ENCODE measurements at regions not wholly inside any gene's neighbourhood (a gene's known extent, or its start where the extent isn't known, plus 50 kb on each side); places are given as distances from the start of the nearest gene placed in this dataset.

DNA sequence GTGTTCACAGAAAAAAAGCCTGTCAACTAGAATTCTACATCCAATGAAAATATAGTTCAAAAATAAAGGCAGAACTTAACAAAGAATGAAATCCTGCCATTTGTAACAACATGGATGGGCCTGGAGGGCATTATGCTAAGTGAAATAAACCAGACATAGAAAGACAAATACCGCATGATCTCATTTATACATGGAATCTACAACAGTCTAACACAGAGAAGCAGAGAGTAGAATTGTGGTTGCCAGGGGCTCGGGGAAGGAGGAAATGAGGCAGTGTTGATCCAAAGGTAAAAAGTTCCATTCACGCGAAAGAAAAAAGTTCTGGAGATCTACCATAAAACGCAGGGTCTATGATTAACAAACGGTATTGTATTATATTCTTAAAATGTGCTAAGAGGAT lies 282.6 kb downstream of the MRPL39 start:
- H3K4me3 ChIP-seq (ENCODE audit: low read depth, poor library complexity, severe bottlenecking) = no peak overlapping the region
- TF ChIP-seq, protein P1, sequence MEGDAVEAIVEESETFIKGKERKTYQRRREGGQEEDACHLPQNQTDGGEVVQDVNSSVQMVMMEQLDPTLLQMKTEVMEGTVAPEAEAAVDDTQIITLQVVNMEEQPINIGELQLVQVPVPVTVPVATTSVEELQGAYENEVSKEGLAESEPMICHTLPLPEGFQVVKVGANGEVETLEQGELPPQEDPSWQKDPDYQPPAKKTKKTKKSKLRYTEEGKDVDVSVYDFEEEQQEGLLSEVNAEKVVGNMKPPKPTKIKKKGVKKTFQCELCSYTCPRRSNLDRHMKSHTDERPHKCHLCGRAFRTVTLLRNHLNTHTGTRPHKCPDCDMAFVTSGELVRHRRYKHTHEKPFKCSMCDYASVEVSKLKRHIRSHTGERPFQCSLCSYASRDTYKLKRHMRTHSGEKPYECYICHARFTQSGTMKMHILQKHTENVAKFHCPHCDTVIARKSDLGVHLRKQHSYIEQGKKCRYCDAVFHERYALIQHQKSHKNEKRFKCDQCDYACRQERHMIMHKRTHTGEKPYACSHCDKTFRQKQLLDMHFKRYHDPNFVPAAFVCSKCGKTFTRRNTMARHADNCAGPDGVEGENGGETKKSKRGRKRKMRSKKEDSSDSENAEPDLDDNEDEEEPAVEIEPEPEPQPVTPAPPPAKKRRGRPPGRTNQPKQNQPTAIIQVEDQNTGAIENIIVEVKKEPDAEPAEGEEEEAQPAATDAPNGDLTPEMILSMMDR (IDR thresholded peaks at IDR 0.05) = no peak
- no peak for TF ChIP-seq POLR2A (IDR thresholded peaks at IDR 0.05)
- no peak for DNase-seq (ENCODE audit: low spot score in 2 of 2)
- intact Hi-C loops (cut with DNase I; ENCODE audit: low total_unique reads) = no loop called here
- WGBS, 2 donors = 77% methylated on average over 6 of the region's 6 CpGs

DNA sequence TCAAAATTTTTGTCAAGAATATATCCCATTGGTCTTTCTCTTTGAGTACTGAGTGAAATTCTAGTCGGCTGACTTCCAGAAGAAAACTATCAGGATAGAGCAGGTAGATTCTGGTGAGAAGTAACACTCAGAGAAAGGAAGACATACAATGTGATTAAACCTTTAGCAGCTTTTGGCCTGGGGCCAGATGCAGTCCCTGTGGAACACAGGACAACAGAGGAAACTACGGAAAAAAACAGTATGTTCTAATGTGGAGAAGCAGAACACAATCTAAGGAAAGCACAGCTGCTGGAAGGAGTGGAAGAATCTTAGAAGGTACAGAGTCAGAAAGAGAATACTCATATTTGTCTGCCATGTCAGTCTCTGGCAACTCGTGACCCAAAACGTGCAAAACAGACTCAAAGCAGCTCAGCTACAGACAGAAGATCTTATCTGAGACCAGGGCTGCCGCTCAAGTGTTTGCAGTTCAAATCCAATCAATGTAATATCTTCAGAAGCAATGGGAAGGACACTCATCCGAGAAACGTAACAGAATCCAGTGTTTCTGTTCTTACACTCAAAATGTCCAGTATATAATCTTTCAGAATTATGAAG lies 283.8 kb downstream of the MRPL39 start:
- 63 to 70% methylated on average over 7 of the region's 7 CpGs for WGBS, 2 donors
- no peak for DNase-seq (ENCODE audit: low spot score in 2 of 2)
- intact Hi-C loops (cut with DNase I; ENCODE audit: low total_unique reads) = no loop called here
- no peak for TF ChIP-seq POLR2A (IDR thresholded peaks at IDR 0.05)
- TF ChIP-seq, protein P1 (IDR thresholded peaks at IDR 0.05) = no peak
- no peak overlapping the region for H3K4me3 ChIP-seq (ENCODE audit: low read depth, poor library complexity, severe bottlenecking)

DNA sequence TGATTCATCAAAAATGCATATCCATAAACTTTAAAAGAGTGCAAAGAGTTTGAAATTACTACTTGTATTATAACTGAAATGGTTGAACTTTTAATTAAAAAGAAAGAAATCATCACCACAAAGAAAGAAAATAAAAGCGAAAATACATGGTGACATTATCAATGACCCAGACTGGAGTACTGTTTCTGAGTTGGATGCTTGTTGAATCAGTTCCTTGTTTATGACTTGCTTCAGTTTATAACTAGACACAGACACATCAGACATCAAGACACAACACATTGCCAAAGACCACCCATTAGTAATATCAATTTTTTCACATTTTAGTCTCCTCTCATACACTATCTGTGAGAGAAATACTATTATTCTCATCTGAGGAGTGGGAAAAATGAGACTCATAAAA lies 293.0 kb downstream of the MRPL39 start:
- no peak overlapping the region for H3K4me3 ChIP-seq (ENCODE audit: low read depth, poor library complexity, severe bottlenecking)
- intact Hi-C loops (cut with DNase I; ENCODE audit: low total_unique reads) = no loop called here
- TF ChIP-seq, protein P1 (IDR thresholded peaks at IDR 0.05) = no peak
- TF ChIP-seq POLR2A (IDR thresholded peaks at IDR 0.05) = no peak
- WGBS, 2 donors = 69 to 78% methylated on average over 1 of the region's 1 CpG
- DNase-seq (ENCODE audit: low spot score in 2 of 2) = no peak

DNA sequence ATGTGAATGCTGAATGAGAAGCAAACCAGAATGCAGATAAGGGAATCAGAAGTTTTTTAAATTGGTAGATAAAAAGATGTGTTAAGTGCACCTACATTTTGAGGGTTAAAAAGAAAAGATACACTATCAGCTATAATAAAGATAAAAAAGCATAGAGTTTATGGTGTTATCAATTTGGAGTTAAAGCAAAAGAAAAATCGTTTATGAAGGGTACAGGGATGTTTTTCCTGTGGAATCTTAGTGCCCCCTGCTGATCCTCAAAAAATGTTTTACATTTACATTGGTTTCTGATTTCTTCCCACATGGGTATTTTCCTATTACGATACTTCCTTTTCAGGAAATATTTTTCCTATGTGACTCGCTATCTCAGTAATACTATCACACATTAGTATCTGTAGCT lies 293.5 kb downstream of the MRPL39 start:
- 30 to 34% methylated on average over 3 of the region's 3 CpGs for WGBS, 2 donors
- H3K4me3 ChIP-seq (ENCODE audit: low read depth, poor library complexity, severe bottlenecking) = no peak overlapping the region
- intact Hi-C loops (cut with DNase I; ENCODE audit: low total_unique reads) = no loop called here
- TF ChIP-seq, protein P1 (IDR thresholded peaks at IDR 0.05) = no peak
- no peak for TF ChIP-seq POLR2A (IDR thresholded peaks at IDR 0.05)
- no peak for DNase-seq (ENCODE audit: low spot score in 2 of 2)

DNA sequence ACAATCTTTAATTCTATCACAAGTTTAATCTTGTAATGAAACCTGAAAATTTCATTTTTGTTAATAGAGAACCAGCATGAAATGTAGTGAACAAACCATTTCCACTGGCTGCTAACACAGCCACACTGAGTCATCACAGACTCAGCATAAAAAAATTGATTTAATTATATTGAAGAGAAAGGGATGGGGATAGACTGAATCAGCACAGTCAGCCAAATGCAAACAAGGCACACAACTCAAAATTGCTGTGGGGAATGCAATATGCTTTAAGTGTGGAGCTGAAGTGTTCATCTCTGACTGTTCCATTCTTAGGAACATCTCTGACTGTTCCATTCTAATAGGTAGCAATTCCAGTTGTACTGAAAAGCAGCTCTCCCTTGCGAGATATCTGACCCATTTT lies 299.8 kb downstream of the MRPL39 start:
- TF ChIP-seq, protein P1 (IDR thresholded peaks at IDR 0.05) = no peak
- no peak overlapping the region for H3K4me3 ChIP-seq (ENCODE audit: low read depth, poor library complexity, severe bottlenecking)
- intact Hi-C loops (cut with DNase I; ENCODE audit: low total_unique reads) = no loop called here
- DNase-seq (ENCODE audit: low spot score in 2 of 2) = no peak
- 70 to 88% methylated on average over 1 of the region's 1 CpG for WGBS, 2 donors

DNA sequence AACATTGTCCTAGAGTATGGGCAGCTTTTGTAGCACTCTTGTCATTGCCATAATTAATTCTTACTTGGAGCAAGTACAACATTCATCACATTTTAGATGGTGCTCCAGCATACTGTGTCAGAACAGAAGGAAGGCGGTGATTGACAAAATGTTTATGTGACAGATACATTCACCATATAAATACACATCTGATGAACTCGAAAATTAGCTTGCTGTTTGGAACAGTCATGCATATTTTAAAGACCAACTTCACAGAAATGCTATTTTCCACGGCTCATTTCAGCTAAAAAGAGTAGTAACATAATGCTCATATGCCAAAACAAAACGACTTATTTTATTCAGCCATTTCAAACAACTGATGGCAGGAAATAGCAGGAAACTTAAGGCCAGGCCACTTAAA lies 302.7 kb downstream of the MRPL39 start:
- TF ChIP-seq, protein P1 (IDR thresholded peaks at IDR 0.05) = no peak
- no peak for TF ChIP-seq POLR2A (IDR thresholded peaks at IDR 0.05)
- no peak overlapping the region for H3K4me3 ChIP-seq (ENCODE audit: low read depth, poor library complexity, severe bottlenecking)
- no peak for DNase-seq (ENCODE audit: low spot score in 2 of 2)
- intact Hi-C loops (cut with DNase I; ENCODE audit: low total_unique reads) = no loop called here
- WGBS, 2 donors = 54 to 55% methylated on average over 4 of the region's 4 CpGs

All from lower leg skin (tissue), 4 donors.